GM23338 (cell line): ENCODE measurements at regions not wholly inside any gene's neighbourhood (a gene's known extent, or its start where the extent isn't known, plus 50 kb on each side); places are given as distances from the start of the nearest gene placed in this dataset.

Experiments
- ATAC-seq: fragments of 200-7000 bp; cut with Tn5 transposase; 3 replicates; pipeline ENCODE4 v1.9.1; 2020
- DNase-seq: peaks from one replicate; pipeline ENCODE4 v3.0.0-alpha.2; 2015; ENCODE audit warnings: low spot score
- H2AFZ ChIP-seq: fragments of 200-600 bp; sonication (generic); 2 replicates; pipeline ENCODE4 v1.8.0; 2016; ENCODE audit warnings: antibody characterized with exemption, mild to moderate bottlenecking, moderate library complexity
- H3F3A ChIP-seq: fragments of 200-600 bp; sonication (generic); replicated peaks from 2 replicates; pipeline ENCODE4 v1.8.0; 2017; ENCODE audit warnings: antibody characterized with exemption, mixed run types, low read depth
- H3K27ac ChIP-seq: fragments of 200-600 bp; sonication (generic); 2 replicates; pipeline ENCODE4 v1.6.1; 2016; ENCODE audit warnings: low read depth
- H3K27me3 ChIP-seq: fragments of 200-600 bp; sonication (generic); 2 replicates; pipeline ENCODE4 v1.8.0; 2016; ENCODE audit warnings: mild to moderate bottlenecking, mixed run types, moderate library complexity; ENCODE audit not compliant: insufficient read depth
- H3K36me3 ChIP-seq: fragments of 200-600 bp; sonication (generic); 2 replicates; pipeline ENCODE4 v1.8.0; 2016; ENCODE audit warnings: mild to moderate bottlenecking; ENCODE audit not compliant: insufficient read depth
- H3K4me1 ChIP-seq: fragments of 200-600 bp; sonication (generic); 2 replicates; pipeline ENCODE4 v1.8.0; 2016; ENCODE audit warnings: mild to moderate bottlenecking, moderate library complexity; ENCODE audit not compliant: insufficient read depth
- H3K4me2 ChIP-seq: fragments of 200-600 bp; sonication (generic); 2 replicates; pipeline ENCODE4 v1.7.1; 2017; ENCODE audit warnings: mixed run types
- H3K4me3 ChIP-seq: fragments of 200-600 bp; sonication (generic); 2 replicates; pipeline ENCODE4 v1.6.1; 2016; ENCODE audit warnings: mixed run types
- H3K79me2 ChIP-seq: fragments of 200-600 bp; sonication (generic); replicated peaks from 2 replicates; pipeline ENCODE4 v1.8.0; 2017; ENCODE audit warnings: mild to moderate bottlenecking; ENCODE audit not compliant: insufficient read depth
- H3K9me2 ChIP-seq: fragments of 200-600 bp; sonication (generic); 2 replicates; pipeline ENCODE4 v1.8.0; 2017; ENCODE audit not compliant: insufficient read depth
- H4K20me1 ChIP-seq: fragments of 200-600 bp; sonication (generic); replicated peaks from 2 replicates; pipeline ENCODE4 v1.8.0; 2017; ENCODE audit warnings: mild to moderate bottlenecking; ENCODE audit not compliant: insufficient read depth
- H3K27ac Mint-ChIP-seq: 2 replicates; pipeline ENCODE4 v1.8.0; 2020; ENCODE audit warnings: inconsistent platforms, mild to moderate bottlenecking, moderate library complexity, mixed read lengths
- H3K27me3 Mint-ChIP-seq: 3 replicates; pipeline ENCODE4 v1.8.0; 2022; ENCODE audit warnings: low read depth, mild to moderate bottlenecking, moderate library complexity, mixed read lengths, inconsistent platforms; ENCODE audit not compliant: insufficient read depth, poor library complexity
- H3K36me3 Mint-ChIP-seq: 3 replicates; pipeline ENCODE4 v1.8.0; 2021; ENCODE audit warnings: low read depth, mild to moderate bottlenecking, inconsistent platforms, moderate library complexity, mixed read lengths
- H3K4me1 Mint-ChIP-seq: 3 replicates; pipeline ENCODE4 v1.8.0; 2020; ENCODE audit warnings: mild to moderate bottlenecking, inconsistent platforms, mixed read lengths
- H3K4me3 Mint-ChIP-seq: 3 replicates; pipeline ENCODE4 v1.8.0; 2021; ENCODE audit warnings: moderate library complexity, mild to moderate bottlenecking, inconsistent platforms, mixed read lengths
- H3K9me3 Mint-ChIP-seq: 3 replicates; pipeline ENCODE4 v1.8.0; 2020; ENCODE audit warnings: moderate library complexity, mild to moderate bottlenecking, inconsistent platforms, mixed read lengths
- EZH2 ChIP-seq: fragments of 200-600 bp; sonication (generic); IDR thresholded peaks from one replicate; pipeline ENCODE4 v1.8.0; 2017; ENCODE audit warnings: antibody characterized with exemption, mild to moderate bottlenecking, low read depth; ENCODE audit not compliant: unreplicated experiment
- POLR2AphosphoS5 ChIP-seq: IDR thresholded peaks from 2 replicates; pipeline ENCODE4 v1.6.1; 2016; ENCODE audit warnings: antibody characterized with exemption, low read depth
- TF ChIP-seq, protein P1 (sequence below): IDR thresholded peaks from 2 replicates; pipeline ENCODE4 v1.6.1; 2016; ENCODE audit warnings: antibody characterized with exemption
- TF ChIP-seq, protein P2 (sequence below): fragments of 250-450 bp; sonication (Bioruptor Pico); IDR thresholded peaks from 2 replicates; pipeline ENCODE4 v1.5.0; 2020; ENCODE audit warnings: mild to moderate bottlenecking, moderate library complexity
- TF ChIP-seq, protein P3 (sequence below), 2 experiments: fragments of 200-600 bp in 1 of 2; sonication (generic) in 1 of 2; conservative IDR thresholded peaks; 2 replicates each; pipeline versions ENCODE4 v1.5.1 to v1.6.1; 2016 to 2017; ENCODE audit warnings: antibody characterized with exemption in 2 of 2, low read depth in 2 of 2, mild to moderate bottlenecking in 2 of 2, moderate library complexity in 1 of 2

DNA sequence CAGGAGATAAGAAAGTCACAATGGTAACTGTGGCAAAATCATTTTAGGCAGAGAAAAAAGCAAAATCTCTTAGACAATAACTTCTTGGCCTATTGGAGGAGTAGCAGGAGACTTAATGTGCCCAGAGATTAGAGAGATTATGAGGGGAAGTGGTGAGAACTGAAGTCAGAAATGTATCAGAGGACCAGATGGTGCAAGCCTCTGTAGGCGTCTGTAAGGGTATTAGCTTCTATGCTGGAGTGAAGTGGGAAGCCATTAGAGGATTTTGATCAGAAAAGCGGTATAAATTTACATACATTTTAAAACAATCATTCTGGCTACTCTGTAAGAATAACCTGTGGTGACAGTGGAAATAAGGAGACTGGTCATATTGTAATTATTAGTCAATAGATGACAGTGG lies 236.7 kb downstream of the FAT4 start:
- Mint-ChIP-seq H3K27ac (no peak overlapping the region), H3K9me3 (peaks cover 7% of the 10 kb centered on the region; the same call in 2 of the 3 replicates), H3K4me3 (no peak overlapping the region), H3K27me3 (no peaks in the 10 kb centered on the region), H3K36me3 (peaks cover 7% of the 10 kb centered on the region; the same call in 2 of the 3 replicates), H3K4me1 (no peaks in the 10 kb centered on the region)
- Histone ChIP-seq H2AFZ (no peak overlapping the region), H3K4me1 (no peaks in the 10 kb centered on the region), H3K79me2 (no peaks in the 10 kb centered on the region), H3K9me2 (peaks cover 7% of the 10 kb centered on the region; the same call in 1 of the 2 replicates), H3K36me3 (no peaks in the 10 kb centered on the region), H4K20me1 (no peaks in the 10 kb centered on the region), H3K27me3 (no peaks in the 10 kb centered on the region), H3K27ac (no peak overlapping the region), H3K4me3 (no peak overlapping the region), H3K4me2 (no peak overlapping the region), H3F3A (no peaks in the 10 kb centered on the region)
- TF ChIP-seq EZH2: no peak
- TF ChIP-seq, protein P1, sequence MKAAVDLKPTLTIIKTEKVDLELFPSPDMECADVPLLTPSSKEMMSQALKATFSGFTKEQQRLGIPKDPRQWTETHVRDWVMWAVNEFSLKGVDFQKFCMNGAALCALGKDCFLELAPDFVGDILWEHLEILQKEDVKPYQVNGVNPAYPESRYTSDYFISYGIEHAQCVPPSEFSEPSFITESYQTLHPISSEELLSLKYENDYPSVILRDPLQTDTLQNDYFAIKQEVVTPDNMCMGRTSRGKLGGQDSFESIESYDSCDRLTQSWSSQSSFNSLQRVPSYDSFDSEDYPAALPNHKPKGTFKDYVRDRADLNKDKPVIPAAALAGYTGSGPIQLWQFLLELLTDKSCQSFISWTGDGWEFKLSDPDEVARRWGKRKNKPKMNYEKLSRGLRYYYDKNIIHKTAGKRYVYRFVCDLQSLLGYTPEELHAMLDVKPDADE: no peak
- TF ChIP-seq, protein P2, sequence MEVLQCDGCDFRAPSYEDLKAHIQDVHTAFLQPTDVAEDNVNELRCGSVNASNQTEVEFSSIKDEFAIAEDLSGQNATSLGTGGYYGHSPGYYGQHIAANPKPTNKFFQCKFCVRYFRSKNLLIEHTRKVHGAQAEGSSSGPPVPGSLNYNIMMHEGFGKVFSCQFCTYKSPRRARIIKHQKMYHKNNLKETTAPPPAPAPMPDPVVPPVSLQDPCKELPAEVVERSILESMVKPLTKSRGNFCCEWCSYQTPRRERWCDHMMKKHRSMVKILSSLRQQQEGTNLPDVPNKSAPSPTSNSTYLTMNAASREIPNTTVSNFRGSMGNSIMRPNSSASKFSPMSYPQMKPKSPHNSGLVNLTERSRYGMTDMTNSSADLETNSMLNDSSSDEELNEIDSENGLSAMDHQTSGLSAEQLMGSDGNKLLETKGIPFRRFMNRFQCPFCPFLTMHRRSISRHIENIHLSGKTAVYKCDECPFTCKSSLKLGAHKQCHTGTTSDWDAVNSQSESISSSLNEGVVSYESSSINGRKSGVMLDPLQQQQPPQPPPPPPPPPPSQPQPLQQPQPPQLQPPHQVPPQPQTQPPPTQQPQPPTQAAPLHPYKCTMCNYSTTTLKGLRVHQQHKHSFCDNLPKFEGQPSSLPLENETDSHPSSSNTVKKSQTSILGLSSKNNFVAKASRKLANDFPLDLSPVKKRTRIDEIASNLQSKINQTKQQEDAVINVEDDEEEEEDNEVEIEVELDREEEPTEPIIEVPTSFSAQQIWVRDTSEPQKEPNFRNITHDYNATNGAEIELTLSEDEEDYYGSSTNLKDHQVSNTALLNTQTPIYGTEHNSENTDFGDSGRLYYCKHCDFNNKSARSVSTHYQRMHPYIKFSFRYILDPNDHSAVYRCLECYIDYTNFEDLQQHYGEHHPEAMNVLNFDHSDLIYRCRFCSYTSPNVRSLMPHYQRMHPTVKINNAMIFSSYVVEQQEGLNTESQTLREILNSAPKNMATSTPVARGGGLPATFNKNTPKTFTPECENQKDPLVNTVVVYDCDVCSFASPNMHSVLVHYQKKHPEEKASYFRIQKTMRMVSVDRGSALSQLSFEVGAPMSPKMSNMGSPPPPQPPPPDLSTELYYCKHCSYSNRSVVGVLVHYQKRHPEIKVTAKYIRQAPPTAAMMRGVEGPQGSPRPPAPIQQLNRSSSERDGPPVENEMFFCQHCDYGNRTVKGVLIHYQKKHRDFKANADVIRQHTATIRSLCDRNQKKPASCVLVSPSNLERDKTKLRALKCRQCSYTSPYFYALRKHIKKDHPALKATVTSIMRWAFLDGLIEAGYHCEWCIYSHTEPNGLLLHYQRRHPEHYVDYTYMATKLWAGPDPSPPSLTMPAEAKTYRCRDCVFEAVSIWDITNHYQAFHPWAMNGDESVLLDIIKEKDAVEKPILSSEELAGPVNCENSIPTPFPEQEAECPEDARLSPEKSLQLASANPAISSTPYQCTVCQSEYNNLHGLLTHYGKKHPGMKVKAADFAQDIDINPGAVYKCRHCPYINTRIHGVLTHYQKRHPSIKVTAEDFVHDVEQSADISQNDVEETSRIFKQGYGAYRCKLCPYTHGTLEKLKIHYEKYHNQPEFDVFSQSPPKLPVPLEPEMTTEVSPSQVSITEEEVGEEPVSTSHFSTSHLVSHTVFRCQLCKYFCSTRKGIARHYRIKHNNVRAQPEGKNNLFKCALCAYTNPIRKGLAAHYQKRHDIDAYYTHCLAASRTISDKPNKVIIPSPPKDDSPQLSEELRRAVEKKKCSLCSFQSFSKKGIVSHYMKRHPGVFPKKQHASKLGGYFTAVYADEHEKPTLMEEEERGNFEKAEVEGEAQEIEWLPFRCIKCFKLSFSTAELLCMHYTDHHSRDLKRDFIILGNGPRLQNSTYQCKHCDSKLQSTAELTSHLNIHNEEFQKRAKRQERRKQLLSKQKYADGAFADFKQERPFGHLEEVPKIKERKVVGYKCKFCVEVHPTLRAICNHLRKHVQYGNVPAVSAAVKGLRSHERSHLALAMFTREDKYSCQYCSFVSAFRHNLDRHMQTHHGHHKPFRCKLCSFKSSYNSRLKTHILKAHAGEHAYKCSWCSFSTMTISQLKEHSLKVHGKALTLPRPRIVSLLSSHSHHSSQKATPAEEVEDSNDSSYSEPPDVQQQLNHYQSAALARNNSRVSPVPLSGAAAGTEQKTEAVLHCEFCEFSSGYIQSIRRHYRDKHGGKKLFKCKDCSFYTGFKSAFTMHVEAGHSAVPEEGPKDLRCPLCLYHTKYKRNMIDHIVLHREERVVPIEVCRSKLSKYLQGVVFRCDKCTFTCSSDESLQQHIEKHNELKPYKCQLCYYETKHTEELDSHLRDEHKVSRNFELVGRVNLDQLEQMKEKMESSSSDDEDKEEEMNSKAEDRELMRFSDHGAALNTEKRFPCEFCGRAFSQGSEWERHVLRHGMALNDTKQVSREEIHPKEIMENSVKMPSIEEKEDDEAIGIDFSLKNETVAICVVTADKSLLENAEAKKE: no peak
- TF ChIP-seq POLR2AphosphoS5: no peak
- DNase-seq: no peak
- no peak for ATAC-seq

DNA sequence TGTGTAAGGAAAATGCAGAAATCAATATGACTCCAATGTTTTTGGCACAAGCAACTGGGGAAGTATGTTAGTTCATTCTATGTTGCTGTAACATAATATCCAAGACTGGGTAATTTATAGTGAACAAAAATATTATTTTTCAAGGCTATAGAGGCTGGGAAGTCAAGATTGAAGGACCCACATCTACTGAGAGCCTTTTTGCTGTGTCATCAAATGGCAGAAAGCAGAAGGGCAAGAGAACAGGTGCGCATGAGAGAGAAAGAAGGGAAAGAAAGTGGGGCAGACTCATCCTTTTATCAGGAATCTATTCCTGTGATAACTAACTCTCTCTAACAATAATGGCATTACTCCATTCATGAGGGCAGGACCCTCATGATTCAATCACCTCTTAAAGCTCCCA lies 237.2 kb downstream of the FAT4 start:
- Histone ChIP-seq H3K4me1 (no peaks in the 10 kb centered on the region), H3K4me2 (no peak overlapping the region), H2AFZ (no peak overlapping the region), H3K9me2 (peaks cover 9% of the 10 kb centered on the region; the same call in 1 of the 2 replicates), H3K27me3 (no peaks in the 10 kb centered on the region), H3K4me3 (no peak overlapping the region), H3K79me2 (no peaks in the 10 kb centered on the region), H4K20me1 (no peaks in the 10 kb centered on the region), H3K27ac (no peak overlapping the region), H3F3A (no peaks in the 10 kb centered on the region), H3K36me3 (no peaks in the 10 kb centered on the region)
- no peaks in the 10 kb centered on the region for H3K4me1 Mint-ChIP-seq
- H3K27ac Mint-ChIP-seq: no peak overlapping the region
- no peak for ATAC-seq
- peaks cover 4% of the 10 kb centered on the region; the same call in 2 of the 3 replicates for H3K9me3 Mint-ChIP-seq
- peaks cover 7% of the 10 kb centered on the region; the same call in 2 of the 3 replicates for H3K36me3 Mint-ChIP-seq
- no peaks in the 10 kb centered on the region for H3K27me3 Mint-ChIP-seq
- no peak overlapping the region for H3K4me3 Mint-ChIP-seq
- no peak for DNase-seq
- TF ChIP-seq, protein P3, sequence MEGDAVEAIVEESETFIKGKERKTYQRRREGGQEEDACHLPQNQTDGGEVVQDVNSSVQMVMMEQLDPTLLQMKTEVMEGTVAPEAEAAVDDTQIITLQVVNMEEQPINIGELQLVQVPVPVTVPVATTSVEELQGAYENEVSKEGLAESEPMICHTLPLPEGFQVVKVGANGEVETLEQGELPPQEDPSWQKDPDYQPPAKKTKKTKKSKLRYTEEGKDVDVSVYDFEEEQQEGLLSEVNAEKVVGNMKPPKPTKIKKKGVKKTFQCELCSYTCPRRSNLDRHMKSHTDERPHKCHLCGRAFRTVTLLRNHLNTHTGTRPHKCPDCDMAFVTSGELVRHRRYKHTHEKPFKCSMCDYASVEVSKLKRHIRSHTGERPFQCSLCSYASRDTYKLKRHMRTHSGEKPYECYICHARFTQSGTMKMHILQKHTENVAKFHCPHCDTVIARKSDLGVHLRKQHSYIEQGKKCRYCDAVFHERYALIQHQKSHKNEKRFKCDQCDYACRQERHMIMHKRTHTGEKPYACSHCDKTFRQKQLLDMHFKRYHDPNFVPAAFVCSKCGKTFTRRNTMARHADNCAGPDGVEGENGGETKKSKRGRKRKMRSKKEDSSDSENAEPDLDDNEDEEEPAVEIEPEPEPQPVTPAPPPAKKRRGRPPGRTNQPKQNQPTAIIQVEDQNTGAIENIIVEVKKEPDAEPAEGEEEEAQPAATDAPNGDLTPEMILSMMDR (conservative IDR thresholded peaks at IDR 0.05; ENCODE audit: low read depth in 2 of 2): no peak
